ENCODE measurements at regions not wholly inside any gene's neighbourhood (a gene's known extent, or its start where the extent isn't known, plus 50 kb on each side); places are given as distances from the start of the nearest gene placed in this dataset.

DNA sequence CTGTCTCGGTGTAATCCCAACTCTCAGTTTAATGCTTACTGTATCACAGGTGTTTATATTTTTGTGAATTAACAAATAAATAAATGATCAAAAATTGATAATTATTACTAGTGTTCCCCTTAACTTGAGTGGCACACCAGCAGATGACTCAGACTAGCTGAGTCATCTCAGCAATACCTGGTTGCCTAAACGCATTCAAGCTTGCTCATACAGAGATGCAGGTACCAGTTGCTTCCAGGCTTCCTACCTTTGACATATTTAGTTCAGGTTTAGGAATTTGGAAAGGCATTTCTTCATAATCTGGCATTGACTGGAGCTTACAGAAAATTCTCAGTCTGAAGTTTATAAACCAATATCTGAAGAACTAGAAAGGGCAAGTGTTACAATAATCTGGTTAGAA lies 78.9 kb upstream of the LMO4 start:
- Histone ChIP-seq H3K9ac (ENCODE audit: low read length) (no peak overlapping the region), H3K9me2 (ENCODE audit: low read depth, low read length) (no peaks in the 10 kb centered on the region), H3K79me2 (ENCODE audit: insufficient read depth, low read length) (no peaks in the 10 kb centered on the region), H3K36me3 (ENCODE audit: insufficient read depth, low read length) (no peaks in the 10 kb centered on the region), H3F3A (ENCODE audit: insufficient read depth, low read length) (no peaks in the 10 kb centered on the region), H3K4me2 (ENCODE audit: low read length) (no peak overlapping the region), H3K4me3 (ENCODE audit: low read depth, low read length, poor library complexity, severe bottlenecking) (no peak overlapping the region), H3K27ac (ENCODE audit: low read depth, low read length, poor library complexity, severe bottlenecking) (no peak overlapping the region), H2AFZ (ENCODE audit: low read length) (no peak overlapping the region), H3K27me3 (ENCODE audit: insufficient read depth, low read length) (no peaks in the 10 kb centered on the region), H4K20me1 (ENCODE audit: insufficient read depth, low read length) (no peaks in the 10 kb centered on the region), H3K4me1 (ENCODE audit: insufficient read depth, low read length, severe bottlenecking) (no peaks in the 10 kb centered on the region), H3K9me3 (ENCODE audit: low read length) (no peaks in the 10 kb centered on the region)
- TF ChIP-seq EZH2 (IDR thresholded peaks at IDR 0.05; ENCODE audit: borderline replicate concordance, low read length), result no peak
- TF ChIP-seq, protein P1, sequence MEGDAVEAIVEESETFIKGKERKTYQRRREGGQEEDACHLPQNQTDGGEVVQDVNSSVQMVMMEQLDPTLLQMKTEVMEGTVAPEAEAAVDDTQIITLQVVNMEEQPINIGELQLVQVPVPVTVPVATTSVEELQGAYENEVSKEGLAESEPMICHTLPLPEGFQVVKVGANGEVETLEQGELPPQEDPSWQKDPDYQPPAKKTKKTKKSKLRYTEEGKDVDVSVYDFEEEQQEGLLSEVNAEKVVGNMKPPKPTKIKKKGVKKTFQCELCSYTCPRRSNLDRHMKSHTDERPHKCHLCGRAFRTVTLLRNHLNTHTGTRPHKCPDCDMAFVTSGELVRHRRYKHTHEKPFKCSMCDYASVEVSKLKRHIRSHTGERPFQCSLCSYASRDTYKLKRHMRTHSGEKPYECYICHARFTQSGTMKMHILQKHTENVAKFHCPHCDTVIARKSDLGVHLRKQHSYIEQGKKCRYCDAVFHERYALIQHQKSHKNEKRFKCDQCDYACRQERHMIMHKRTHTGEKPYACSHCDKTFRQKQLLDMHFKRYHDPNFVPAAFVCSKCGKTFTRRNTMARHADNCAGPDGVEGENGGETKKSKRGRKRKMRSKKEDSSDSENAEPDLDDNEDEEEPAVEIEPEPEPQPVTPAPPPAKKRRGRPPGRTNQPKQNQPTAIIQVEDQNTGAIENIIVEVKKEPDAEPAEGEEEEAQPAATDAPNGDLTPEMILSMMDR (IDR thresholded peaks at IDR 0.05; ENCODE audit: low read length), result no peak

DNA sequence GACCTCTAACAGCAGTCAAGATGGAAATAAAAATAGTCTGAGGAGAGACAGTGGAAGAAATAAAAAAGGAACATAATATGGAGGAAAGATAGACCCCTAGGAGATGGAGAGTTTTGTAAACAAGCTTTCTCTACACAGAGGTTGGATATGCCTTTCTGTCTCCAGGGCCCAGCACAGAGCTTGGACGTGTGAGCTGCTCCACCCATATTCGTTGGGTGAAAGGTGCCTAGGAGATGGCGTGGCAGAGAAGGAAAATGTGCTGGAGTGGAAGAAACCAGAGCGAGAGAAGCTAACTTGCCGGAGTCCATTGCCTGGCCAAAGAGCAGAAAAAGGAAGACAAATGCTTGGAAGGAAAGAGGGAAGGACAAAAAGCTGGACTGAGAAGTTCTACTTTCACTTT lies 78.3 kb upstream of the LMO4 start:
- Histone ChIP-seq H2AFZ (ENCODE audit: low read length) (no peak overlapping the region), H3K27me3 (ENCODE audit: insufficient read depth, low read length) (no peaks in the 10 kb centered on the region), H3F3A (ENCODE audit: insufficient read depth, low read length) (no peaks in the 10 kb centered on the region), H3K9me3 (ENCODE audit: low read length) (no peaks in the 10 kb centered on the region), H3K4me3 (ENCODE audit: low read depth, low read length, poor library complexity, severe bottlenecking) (no peak overlapping the region), H3K4me2 (ENCODE audit: low read length) (no peak overlapping the region), H3K9ac (ENCODE audit: low read length) (no peak overlapping the region), H3K36me3 (ENCODE audit: insufficient read depth, low read length) (no peaks in the 10 kb centered on the region), H3K79me2 (ENCODE audit: insufficient read depth, low read length) (no peaks in the 10 kb centered on the region), H4K20me1 (ENCODE audit: insufficient read depth, low read length) (no peaks in the 10 kb centered on the region), H3K27ac (ENCODE audit: low read depth, low read length, poor library complexity, severe bottlenecking) (no peak overlapping the region), H3K9me2 (ENCODE audit: low read depth, low read length) (no peaks in the 10 kb centered on the region), H3K4me1 (ENCODE audit: insufficient read depth, low read length, severe bottlenecking) (no peaks in the 10 kb centered on the region)
- TF ChIP-seq, protein P1 (IDR thresholded peaks at IDR 0.05; ENCODE audit: low read length), result no peak
- no peak for TF ChIP-seq EZH2 (IDR thresholded peaks at IDR 0.05; ENCODE audit: borderline replicate concordance, low read length)

DNA sequence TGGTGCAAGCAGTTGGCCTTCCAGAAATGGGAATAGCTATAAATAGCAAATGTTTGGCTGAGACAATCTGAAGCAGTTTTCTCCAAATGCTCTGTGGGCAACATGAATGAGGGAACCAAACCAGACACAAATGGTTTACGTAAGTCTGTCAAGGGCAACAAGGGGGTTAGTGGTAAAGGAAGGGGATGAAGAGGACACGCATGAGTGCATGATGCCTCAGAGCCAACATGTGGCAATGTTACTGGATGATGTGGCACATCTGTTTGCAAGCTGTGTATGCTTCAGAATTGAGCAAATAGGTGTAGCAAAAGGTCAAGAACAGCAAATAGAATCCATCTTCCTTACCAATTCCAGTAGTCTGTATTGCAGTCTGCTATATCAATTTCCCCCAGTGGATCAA lies 76.3 kb upstream of the LMO4 start:
- H3K27ac ChIP-seq (ENCODE audit: low read depth, low read length, poor library complexity, severe bottlenecking), result no peak overlapping the region
- H3K36me3 ChIP-seq (ENCODE audit: insufficient read depth, low read length), result no peaks in the 10 kb centered on the region
- no peak overlapping the region for H2AFZ ChIP-seq (ENCODE audit: low read length)
- H3K9ac ChIP-seq (ENCODE audit: low read length), result no peak overlapping the region
- no peaks in the 10 kb centered on the region for H3K4me1 ChIP-seq (ENCODE audit: insufficient read depth, low read length, severe bottlenecking)
- no peak overlapping the region for H3K4me3 ChIP-seq (ENCODE audit: low read depth, low read length, poor library complexity, severe bottlenecking)
- no peaks in the 10 kb centered on the region for H3K79me2 ChIP-seq (ENCODE audit: insufficient read depth, low read length)
- H3K9me3 ChIP-seq (ENCODE audit: low read length), result no peaks in the 10 kb centered on the region
- H4K20me1 ChIP-seq (ENCODE audit: insufficient read depth, low read length), result no peaks in the 10 kb centered on the region
- no peaks in the 10 kb centered on the region for H3K9me2 ChIP-seq (ENCODE audit: low read depth, low read length)
- H3K27me3 ChIP-seq (ENCODE audit: insufficient read depth, low read length), result no peaks in the 10 kb centered on the region
- no peak for TF ChIP-seq EZH2 (IDR thresholded peaks at IDR 0.05; ENCODE audit: borderline replicate concordance, low read length)
- TF ChIP-seq, protein P1 (IDR thresholded peaks at IDR 0.05; ENCODE audit: low read length), result no peak
- H3K4me2 ChIP-seq (ENCODE audit: low read length), result no peak overlapping the region
- no peaks in the 10 kb centered on the region for H3F3A ChIP-seq (ENCODE audit: insufficient read depth, low read length)

Measured in OCI-LY1 (cell line).